ENCODE measurements at regions not wholly inside any gene's neighbourhood (a gene's known extent, or its start where the extent isn't known, plus 50 kb on each side); places are given as distances from the start of the nearest gene placed in this dataset.
"Not testable (repeated sequence)": the region's sequence is repeated elsewhere in the genome, so short reads cannot be mapped to it uniquely, and the experiment has no call there.

GRCh38 chr14:55914771-55915170, 203.4 kb upstream of the PELI2 start:
- Histone ChIP-seq H3K4me2 (no peak overlapping the region), H3K4me1 (ENCODE audit: low read depth, poor library complexity, severe bottlenecking) (no peaks in the 10 kb centered on the region), H4K20me1 (ENCODE audit: insufficient read depth) (no peaks in the 10 kb centered on the region)

GRCh38 chr14:55915456-55915855, 202.8 kb upstream of the PELI2 start:
- TF ChIP-seq CTCF (conservative IDR thresholded peaks at IDR 0.05; ENCODE audit: low read depth, low read length), result no peak
- Histone ChIP-seq H3K27me3 (ENCODE audit: insufficient read depth, low read depth) (no peaks in the 10 kb centered on the region), H3K27ac (no peak overlapping the region), H2AFZ (ENCODE audit: low read depth) (no peak overlapping the region), H3K4me3 (IDR thresholded peaks at IDR 0.05; ENCODE audit: insufficient read depth, low read depth, low read length) (no peak overlapping the region), H3K36me3 (ENCODE audit: insufficient read depth) (no peaks in the 10 kb centered on the region), H3K79me2 (ENCODE audit: insufficient read depth, low read depth) (no peaks in the 10 kb centered on the region), H3K4me1 (ENCODE audit: low read depth, poor library complexity, severe bottlenecking) (no peaks in the 10 kb centered on the region), H3K9ac (no peak overlapping the region), H4K20me1 (ENCODE audit: insufficient read depth) (no peaks in the 10 kb centered on the region), H3K4me2 (no peak overlapping the region)

More at GRCh38 chr14:55914771-55915170, 203.4 kb upstream of the PELI2 start:
- H2AFZ ChIP-seq (ENCODE audit: low read depth), result no peak overlapping the region
- no peaks in the 10 kb centered on the region for H3K27me3 ChIP-seq (ENCODE audit: insufficient read depth, low read depth)
- no peak overlapping the region for H3K27ac ChIP-seq
- TF ChIP-seq CTCF (conservative IDR thresholded peaks at IDR 0.05; ENCODE audit: low read depth, low read length), result no peak
- no peaks in the 10 kb centered on the region for H3K36me3 ChIP-seq (ENCODE audit: insufficient read depth)
- no peak overlapping the region for H3K4me3 ChIP-seq (IDR thresholded peaks at IDR 0.05; ENCODE audit: insufficient read depth, low read depth, low read length)
- H3K9ac ChIP-seq, result no peak overlapping the region
- H3K79me2 ChIP-seq (ENCODE audit: insufficient read depth, low read depth), result no peaks in the 10 kb centered on the region

DNA sequence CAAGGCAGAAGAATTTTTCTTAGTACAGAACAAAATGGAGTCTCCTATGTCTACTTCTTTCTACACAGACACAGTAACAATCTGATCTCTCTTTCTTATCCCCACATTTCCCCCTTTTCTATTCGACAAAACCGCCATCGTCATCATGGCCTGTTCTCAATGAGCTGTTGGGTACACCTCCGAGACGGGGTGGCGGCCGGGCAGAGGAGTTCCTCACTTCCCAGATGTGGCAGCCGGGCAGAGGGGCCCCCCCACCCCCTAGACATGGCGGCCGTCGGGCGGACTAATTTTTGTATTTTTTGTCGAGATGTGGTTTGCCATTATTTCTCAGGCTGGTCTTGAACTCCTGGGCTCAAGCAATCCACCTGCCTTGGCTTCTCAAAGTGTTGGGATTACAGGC, 198.4 kb upstream of the PELI2 start:
- not testable (repeated sequence) for H3K27me3 ChIP-seq (ENCODE audit: insufficient read depth, low read depth); H3K9ac ChIP-seq; H2AFZ ChIP-seq (ENCODE audit: low read depth); H3K4me1 ChIP-seq (ENCODE audit: low read depth, poor library complexity, severe bottlenecking); H3K27ac ChIP-seq; H3K36me3 ChIP-seq (ENCODE audit: insufficient read depth); H3K4me2 ChIP-seq; H3K4me3 ChIP-seq (IDR thresholded peaks at IDR 0.05; ENCODE audit: insufficient read depth, low read depth, low read length); H3K79me2 ChIP-seq (ENCODE audit: insufficient read depth, low read depth); H4K20me1 ChIP-seq (ENCODE audit: insufficient read depth)

GRCh38 chr14:55921511-55921910, 196.7 kb upstream of the PELI2 start:
- Histone ChIP-seq H3K4me2 (no peak overlapping the region), H3K79me2 (ENCODE audit: insufficient read depth, low read depth) (no peaks in the 10 kb centered on the region), H4K20me1 (ENCODE audit: insufficient read depth) (no peaks in the 10 kb centered on the region), H3K27ac (no peak overlapping the region), H2AFZ (ENCODE audit: low read depth) (no peak overlapping the region), H3K4me1 (ENCODE audit: low read depth, poor library complexity, severe bottlenecking) (no peaks in the 10 kb centered on the region), H3K9ac (no peak overlapping the region), H3K4me3 (IDR thresholded peaks at IDR 0.05; ENCODE audit: insufficient read depth, low read depth, low read length) (no peak overlapping the region), H3K27me3 (ENCODE audit: insufficient read depth, low read depth) (no peaks in the 10 kb centered on the region), H3K36me3 (ENCODE audit: insufficient read depth) (no peaks in the 10 kb centered on the region)
- TF ChIP-seq CTCF (conservative IDR thresholded peaks at IDR 0.05; ENCODE audit: low read depth, low read length), result no peak

DNA sequence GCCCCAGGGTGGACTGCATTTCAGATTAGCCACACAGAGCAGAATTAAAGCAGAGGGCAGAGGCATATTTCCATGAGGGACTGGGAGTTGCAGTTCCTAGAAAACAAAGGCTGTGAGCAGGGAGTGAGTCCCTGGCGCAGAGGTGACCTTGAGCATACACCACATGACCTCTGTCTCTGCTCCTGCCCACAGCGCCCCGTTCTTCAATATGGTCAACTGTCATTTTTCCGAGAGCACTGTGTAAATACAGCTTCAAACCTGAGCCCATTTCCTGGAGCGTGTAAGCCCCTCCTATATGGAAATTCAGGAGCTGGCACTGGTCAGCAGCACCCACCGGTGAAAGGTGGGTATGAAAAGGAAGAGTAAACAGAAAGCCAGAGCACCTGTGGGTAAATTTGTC, 192.2 kb upstream of the PELI2 start:
- Histone ChIP-seq H3K4me1 (ENCODE audit: low read depth, poor library complexity, severe bottlenecking) (no peaks in the 10 kb centered on the region), H3K4me2 (no peak overlapping the region), H2AFZ (ENCODE audit: low read depth) (no peak overlapping the region), H3K36me3 (ENCODE audit: insufficient read depth) (no peaks in the 10 kb centered on the region), H3K79me2 (ENCODE audit: insufficient read depth, low read depth) (no peaks in the 10 kb centered on the region), H3K4me3 (IDR thresholded peaks at IDR 0.05; ENCODE audit: insufficient read depth, low read depth, low read length) (no peak overlapping the region), H3K27ac (no peak overlapping the region), H4K20me1 (ENCODE audit: insufficient read depth) (no peaks in the 10 kb centered on the region), H3K27me3 (ENCODE audit: insufficient read depth, low read depth) (no peaks in the 10 kb centered on the region), H3K9ac (no peak overlapping the region)
- no peak for TF ChIP-seq CTCF (conservative IDR thresholded peaks at IDR 0.05; ENCODE audit: low read depth, low read length)

Data from KMS-11 (cell line).